Breast epithelium (tissue), 4 donors: ENCODE measurements at regions not wholly inside any gene's neighbourhood (a gene's known extent, or its start where the extent isn't known, plus 50 kb on each side); places are given as distances from the start of the nearest gene placed in this dataset.
"Not testable (repeated sequence)": the region's sequence is repeated elsewhere in the genome, so short reads cannot be mapped to it uniquely, and the experiment has no call there.

Source experiments
- DNase-seq, 2 donors: peaks; one replicate each; pipeline ENCODE4 v3.0.0-alpha.2; 2019; ENCODE audit warnings: low spot score in 2 of 2
- H3K27ac ChIP-seq, 2 donors: fragments of 200-600 bp; sonication (generic) in 1 of 2; one replicate each; pipeline ENCODE4 v1.5.1; 2016 to 2019; ENCODE audit warnings: mild to moderate bottlenecking in 1 of 2
- H3K27me3 ChIP-seq, 2 donors: fragments of 200-600 bp; sonication (generic) in 1 of 2; one replicate each; pipeline versions ENCODE4 v1.5.1 to v1.6.0; 2017 to 2019; ENCODE audit warnings: control low read depth in 1 of 2, mild to moderate bottlenecking in 1 of 2
- H3K36me3 ChIP-seq: fragments of 200-600 bp; one replicate; pipeline ENCODE4 v1.5.1; 2019
- H3K4me1 ChIP-seq, 2 donors: fragments of 200-600 bp; sonication (generic); one replicate each; pipeline ENCODE4 v1.5.1; 2016 to 2019; ENCODE audit warnings: control low read depth in 1 of 2
- H3K4me3 ChIP-seq, 3 donors: fragments of 200-600 bp; sonication (generic); 1 replicate in 2 of 3; 2 replicates in 1 of 3; pipeline ENCODE4 v1.5.1; 2016 to 2019; ENCODE audit warnings: mild to moderate bottlenecking in 3 of 3, moderate library complexity in 2 of 3
- H3K9me3 ChIP-seq, 2 donors: fragments of 200-600 bp; sonication (generic) in 1 of 2; one replicate each; pipeline ENCODE4 v1.5.1; 2016 to 2019; ENCODE audit warnings: control low read depth in 1 of 2
- POLR2A ChIP-seq: fragments of 450-650 bp; IDR thresholded peaks from one replicate; pipeline ENCODE4 v1.6.1; 2016; ENCODE audit warnings: antibody characterized with exemption, mild to moderate bottlenecking, moderate library complexity
- POLR2AphosphoS5 ChIP-seq, 3 donors: sonication (generic); formaldehyde crosslinking; IDR thresholded peaks; one replicate each; pipeline ENCODE4 v1.6.1; 2017; ENCODE audit warnings: antibody characterized with exemption in 3 of 3
- intact Hi-C: fragments of 100-400 bp; cut with DNase I; formaldehyde crosslinking; loops from one replicate; pipeline ENCODE4 v1.15.1; 2023; ENCODE audit warnings: low total_unique reads
- TF ChIP-seq, protein P1 (sequence below), 3 donors: fragments of 450-650 bp; IDR thresholded peaks; one replicate each; pipeline ENCODE4 v1.5.1; 2016 to 2017; ENCODE audit warnings: antibody characterized with exemption in 3 of 3, mild to moderate bottlenecking in 3 of 3, moderate library complexity in 3 of 3

DNA sequence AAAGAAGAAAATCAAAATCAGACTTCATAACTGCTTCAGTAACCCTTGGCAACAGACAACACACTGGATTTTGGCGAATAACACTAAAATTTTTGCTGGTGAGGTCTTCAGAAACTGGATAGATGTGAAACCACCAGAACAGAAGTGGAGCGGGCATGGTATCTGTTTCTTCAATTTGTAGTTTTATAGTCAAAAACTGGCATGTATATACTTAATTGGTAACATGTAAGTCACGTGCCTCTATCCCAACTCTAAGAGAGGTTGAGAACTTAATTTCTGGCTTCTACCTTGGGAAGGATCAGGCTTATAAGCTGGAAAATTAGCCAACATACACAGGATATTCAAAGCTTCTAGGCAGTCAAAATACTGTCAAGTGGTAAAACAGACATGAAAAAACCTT lies 172.6 kb upstream of the CHL1 start:
- DNase-seq: no peak
- H3K4me1 ChIP-seq: no peaks in the 10 kb centered on the region
- H3K9me3 ChIP-seq: no peaks in the 10 kb centered on the region
- H3K27ac ChIP-seq: no peak overlapping the region
- H3K27me3 ChIP-seq: no peaks in the 10 kb centered on the region
- intact Hi-C loops: no loop called here
- TF ChIP-seq POLR2AphosphoS5 (IDR thresholded peaks at IDR 0.05) (no peak), POLR2A (no peak)
- TF ChIP-seq, protein P1, sequence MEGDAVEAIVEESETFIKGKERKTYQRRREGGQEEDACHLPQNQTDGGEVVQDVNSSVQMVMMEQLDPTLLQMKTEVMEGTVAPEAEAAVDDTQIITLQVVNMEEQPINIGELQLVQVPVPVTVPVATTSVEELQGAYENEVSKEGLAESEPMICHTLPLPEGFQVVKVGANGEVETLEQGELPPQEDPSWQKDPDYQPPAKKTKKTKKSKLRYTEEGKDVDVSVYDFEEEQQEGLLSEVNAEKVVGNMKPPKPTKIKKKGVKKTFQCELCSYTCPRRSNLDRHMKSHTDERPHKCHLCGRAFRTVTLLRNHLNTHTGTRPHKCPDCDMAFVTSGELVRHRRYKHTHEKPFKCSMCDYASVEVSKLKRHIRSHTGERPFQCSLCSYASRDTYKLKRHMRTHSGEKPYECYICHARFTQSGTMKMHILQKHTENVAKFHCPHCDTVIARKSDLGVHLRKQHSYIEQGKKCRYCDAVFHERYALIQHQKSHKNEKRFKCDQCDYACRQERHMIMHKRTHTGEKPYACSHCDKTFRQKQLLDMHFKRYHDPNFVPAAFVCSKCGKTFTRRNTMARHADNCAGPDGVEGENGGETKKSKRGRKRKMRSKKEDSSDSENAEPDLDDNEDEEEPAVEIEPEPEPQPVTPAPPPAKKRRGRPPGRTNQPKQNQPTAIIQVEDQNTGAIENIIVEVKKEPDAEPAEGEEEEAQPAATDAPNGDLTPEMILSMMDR (IDR thresholded peaks at IDR 0.05): no peak
- H3K36me3 ChIP-seq: no peaks in the 10 kb centered on the region
- no peak overlapping the region for H3K4me3 ChIP-seq

DNA sequence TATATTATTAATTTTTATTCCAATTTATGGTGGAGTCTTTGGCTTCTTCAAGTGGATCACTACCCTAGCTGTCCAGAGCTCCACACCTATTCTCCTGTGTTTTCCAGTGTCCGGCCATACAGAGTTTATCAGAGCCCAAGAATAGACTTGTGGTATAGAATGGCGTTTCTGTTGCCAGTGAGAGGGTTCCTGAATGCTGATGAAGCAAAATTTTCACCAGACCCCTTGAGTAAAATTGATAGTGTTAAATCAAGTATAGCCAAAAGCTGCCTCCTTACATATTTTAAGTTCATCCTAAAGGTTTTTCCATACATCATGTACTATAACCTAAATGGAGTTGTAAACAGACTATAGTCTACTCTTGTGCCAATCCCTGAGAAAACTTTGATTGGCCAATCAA lies 171.5 kb upstream of the CHL1 start:
- no peak for DNase-seq
- Histone ChIP-seq H3K9me3 (no peaks in the 10 kb centered on the region), H3K27me3 (no peaks in the 10 kb centered on the region), H3K4me3 (no peak overlapping the region), H3K4me1 (no peaks in the 10 kb centered on the region), H3K36me3 (no peaks in the 10 kb centered on the region), H3K27ac (no peak overlapping the region)
- intact Hi-C loops: no loop called here
- no peak for TF ChIP-seq POLR2A
- no peak for TF ChIP-seq POLR2AphosphoS5 (IDR thresholded peaks at IDR 0.05)
- TF ChIP-seq, protein P1 (IDR thresholded peaks at IDR 0.05): no peak

DNA sequence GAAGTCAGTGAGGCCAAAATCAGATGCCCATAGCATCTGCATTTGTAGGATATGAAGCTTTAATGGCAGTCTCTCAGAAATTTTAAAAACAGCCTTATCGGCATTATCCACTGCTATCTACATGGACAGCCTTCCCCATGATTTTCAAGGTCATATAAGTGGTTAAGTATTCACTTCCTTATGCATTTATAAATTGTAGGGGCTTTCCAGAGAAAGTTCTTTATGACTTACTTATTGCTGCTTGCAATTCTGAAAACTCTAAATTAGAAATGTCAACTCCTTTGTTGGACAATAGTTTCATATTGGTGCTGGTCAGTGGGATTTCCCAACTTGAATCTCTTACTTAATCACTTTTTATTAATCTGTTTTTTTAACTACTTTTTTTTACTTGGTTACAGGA lies 160.6 kb upstream of the CHL1 start:
- H3K4me3 ChIP-seq, DNase-seq, H3K36me3 ChIP-seq, H3K9me3 ChIP-seq, intact Hi-C loops, H3K27me3 ChIP-seq, H3K4me1 ChIP-seq, H3K27ac ChIP-seq: not testable (repeated sequence)

DNA sequence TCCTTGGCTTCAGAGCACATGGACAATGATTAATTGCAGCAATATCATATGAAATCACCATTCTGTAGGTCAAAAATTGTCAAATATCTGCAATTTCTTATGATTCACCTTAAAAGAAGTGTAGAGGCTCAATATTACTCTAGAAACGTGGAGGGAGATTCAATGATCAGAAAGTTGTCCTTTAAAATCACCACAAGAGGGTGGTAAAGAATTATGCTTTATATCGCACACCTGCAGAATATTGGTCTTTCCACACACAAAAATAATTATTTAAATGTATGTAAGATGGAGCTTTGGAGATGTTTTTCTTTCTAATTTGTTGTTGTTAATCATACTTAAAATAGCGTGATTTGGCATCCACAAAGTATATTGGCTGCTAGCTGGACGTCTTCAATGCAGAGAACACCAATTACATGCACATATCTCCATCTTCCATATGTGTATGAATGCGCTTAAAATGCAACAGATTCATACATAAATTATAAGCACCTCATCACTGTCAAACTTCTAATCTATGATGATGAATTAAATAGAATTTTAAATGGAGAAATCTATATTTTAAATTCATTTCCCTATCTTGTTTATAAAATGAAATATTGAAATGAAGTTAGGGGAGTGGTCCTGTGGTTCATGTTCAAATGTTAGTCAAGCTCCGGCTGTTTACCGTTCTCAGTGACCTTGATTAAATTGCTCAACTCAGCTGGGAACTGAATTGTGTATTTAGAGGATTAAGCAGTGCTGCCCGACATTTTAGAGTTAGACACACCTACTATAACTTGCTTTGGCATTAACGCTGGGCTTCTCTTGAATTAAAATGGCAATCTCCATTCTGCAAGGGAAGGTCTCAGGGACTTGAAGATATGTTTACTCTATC lies 153.5 kb upstream of the CHL1 start:
- H3K27ac ChIP-seq, intact Hi-C loops, DNase-seq, H3K4me3 ChIP-seq, H3K9me3 ChIP-seq, H3K36me3 ChIP-seq, H3K27me3 ChIP-seq, H3K4me1 ChIP-seq: not testable (repeated sequence)
- TF ChIP-seq, protein P1 (IDR thresholded peaks at IDR 0.05): peak; percentile 50 to 54 (median 50)

DNA sequence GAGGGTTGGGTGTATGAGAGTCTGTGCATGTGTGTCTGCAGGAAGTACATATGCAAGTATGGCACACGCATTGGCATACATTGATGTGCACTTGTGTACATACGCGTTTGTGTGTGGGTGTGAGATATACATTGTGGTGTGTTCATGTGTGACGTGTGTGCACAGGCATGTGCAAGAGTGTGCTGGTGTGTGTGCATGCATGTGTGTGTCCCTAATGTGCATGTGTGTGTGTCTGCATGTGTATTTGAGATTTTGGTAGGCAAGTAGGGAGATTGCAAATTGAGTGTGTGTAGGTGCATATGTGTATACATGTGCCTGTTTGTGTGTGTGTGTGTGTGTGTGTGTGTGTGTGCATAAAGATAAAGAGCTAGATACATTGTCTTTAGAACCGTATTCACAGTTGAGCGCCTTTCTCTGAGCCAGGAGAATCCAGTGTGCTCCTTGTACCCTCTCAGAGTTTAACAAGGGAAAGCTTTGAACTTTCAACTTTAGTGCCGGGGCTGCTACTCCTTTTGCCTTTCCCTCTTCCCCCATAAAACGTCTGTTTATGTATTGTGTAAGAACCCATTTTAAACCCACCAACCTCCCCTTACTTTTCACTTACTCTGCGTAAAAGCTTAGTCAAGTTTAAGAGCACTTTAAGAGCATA lies 152.4 kb upstream of the CHL1 start:
- H3K36me3 ChIP-seq: no peaks in the 10 kb centered on the region
- H3K4me1 ChIP-seq: no peaks in the 10 kb centered on the region
- intact Hi-C loops: no loop called here
- DNase-seq: no peak
- H3K27ac ChIP-seq: no peak overlapping the region
- no peaks in the 10 kb centered on the region for H3K9me3 ChIP-seq
- TF ChIP-seq POLR2AphosphoS5 (IDR thresholded peaks at IDR 0.05): no peak
- no peak for TF ChIP-seq POLR2A
- TF ChIP-seq, protein P1 (IDR thresholded peaks at IDR 0.05): no peak
- no peak overlapping the region for H3K4me3 ChIP-seq
- no peaks in the 10 kb centered on the region for H3K27me3 ChIP-seq

DNA sequence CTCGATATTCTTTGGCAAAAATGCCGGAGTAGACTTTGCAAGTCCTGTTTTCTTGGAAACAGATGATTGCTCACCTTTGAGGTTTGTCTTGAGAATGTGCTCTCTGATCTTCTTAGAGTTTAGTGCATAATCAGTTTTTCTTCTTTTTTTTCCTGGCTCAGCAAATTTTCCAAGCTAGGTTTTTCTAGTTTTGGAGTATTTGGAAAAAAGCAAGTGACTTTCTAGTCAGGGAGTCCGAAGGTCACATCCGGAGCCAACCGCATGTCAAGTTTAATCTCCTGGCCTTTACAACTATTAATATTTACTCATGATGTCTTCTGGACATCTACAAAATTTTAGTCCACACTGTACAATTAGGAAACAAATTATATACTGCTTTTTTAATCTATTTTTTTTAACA lies 151.6 kb upstream of the CHL1 start:
- intact Hi-C loops, H3K4me3 ChIP-seq, H3K27me3 ChIP-seq, H3K27ac ChIP-seq, H3K9me3 ChIP-seq, H3K36me3 ChIP-seq, DNase-seq, H3K4me1 ChIP-seq: not testable (repeated sequence)
